Fibroblast of skin of left quadriceps (primary cell): ENCODE measurements at regions not wholly inside any gene's neighbourhood (a gene's known extent, or its start where the extent isn't known, plus 50 kb on each side); places are given as distances from the start of the nearest gene placed in this dataset.
A peak's percentile ranks its signal among the peaks of the same experiment; 100 is the strongest.

Experiments used
- DNase-seq, 2 experiments: peaks; one replicate each; pipeline ENCODE4 v3.0.0-alpha.2; 2013; ENCODE audit warnings: low read depth in 2 of 2

DNA sequence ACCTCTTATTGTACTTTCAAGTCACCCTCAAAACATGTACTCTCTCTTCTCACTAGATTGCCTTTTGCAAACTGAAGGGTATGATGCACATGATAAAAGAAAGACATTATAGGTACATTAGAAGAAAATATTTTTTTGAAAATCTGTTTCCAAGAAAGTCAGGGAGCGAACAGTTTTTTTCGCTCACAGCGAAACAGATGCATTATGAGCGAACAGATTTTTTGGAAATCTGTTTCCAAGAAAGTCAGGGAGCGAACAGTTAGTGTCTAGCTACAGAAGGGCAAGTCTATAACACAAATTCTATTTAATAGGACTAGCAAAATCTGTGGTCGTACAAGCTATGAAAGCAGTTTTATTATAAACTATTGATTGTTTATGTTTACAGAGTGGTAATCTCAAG, 296.2 kb upstream of the ANO3 start:
- no peak for DNase-seq

DNA sequence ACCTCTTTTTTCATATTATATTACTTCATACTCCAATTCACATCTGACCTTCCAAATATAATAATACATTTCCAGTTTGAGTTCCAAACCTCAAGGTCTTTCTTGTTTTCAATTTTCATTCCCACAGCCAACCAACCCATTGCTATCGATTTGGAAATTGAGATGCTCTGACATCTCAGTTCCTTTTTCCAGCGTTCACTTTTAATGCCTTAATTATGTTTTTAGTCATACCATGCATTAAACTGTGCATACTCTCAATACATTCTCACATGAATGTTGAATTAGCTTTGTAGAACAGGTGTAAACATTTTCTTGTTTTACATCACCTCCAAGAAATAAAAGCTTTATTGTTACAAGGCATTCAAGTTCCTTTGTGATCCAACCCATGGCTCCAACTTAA, 294.2 kb upstream of the ANO3 start:
- DNase-seq = no peak

DNA sequence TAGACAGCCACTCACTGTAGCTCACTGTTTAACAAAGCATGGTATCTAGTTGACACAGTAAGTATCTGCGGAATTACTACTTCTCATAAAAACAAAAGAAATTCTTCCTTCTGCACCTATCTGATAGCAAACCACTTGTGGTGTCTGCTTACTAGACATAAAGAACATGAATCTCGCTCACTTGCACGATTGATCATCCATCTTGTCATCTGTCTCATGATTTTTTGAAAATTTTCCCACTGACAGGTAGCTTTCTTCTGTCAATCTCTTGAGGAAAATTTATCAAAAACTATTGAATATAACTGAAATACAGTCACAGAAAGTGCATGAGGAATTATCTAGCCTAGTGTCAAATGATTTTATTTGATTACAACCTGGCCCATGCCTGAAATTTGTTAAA, 291.6 kb upstream of the ANO3 start:
- DNase-seq = no peak

DNA sequence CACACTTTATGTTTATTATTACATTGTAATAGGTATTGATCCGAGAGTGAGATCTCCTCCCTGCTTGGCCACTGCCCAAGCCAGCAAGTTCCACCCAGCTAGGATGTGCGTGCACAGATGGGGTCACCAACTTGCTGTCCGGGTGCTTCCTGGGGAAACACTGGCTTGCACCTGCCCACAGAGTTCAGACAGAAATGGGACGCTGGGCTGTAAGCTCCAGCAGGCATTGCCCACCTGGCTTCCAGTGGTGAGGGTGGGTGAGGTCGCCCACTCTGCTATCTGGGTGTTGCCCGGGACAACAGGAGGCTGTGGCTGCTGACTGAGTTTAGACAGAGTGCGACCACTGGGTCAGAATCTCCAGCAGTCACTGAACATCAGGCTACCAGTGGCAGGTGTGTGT, 289.8 kb upstream of the ANO3 start:
- DNase-seq = no peak

DNA sequence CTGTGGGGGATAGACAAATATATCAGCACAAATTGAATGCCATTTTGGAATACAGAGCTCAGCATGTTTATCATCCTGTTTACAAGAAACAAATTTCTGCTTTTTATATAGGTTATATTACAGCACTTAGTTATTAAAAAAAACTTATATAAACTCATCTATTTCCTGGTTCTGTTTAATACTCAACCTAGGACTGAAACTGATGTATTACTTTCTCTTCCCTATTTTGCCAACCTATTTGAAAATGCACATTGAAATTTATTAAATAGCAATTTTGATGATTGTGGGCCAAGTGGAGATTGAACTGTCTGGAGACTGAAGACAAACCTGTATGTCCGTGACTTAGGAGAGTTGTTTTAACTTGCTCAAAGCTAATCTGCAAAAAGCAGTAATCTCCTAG, 288.3 kb upstream of the ANO3 start:
- DNase-seq = no peak

DNA sequence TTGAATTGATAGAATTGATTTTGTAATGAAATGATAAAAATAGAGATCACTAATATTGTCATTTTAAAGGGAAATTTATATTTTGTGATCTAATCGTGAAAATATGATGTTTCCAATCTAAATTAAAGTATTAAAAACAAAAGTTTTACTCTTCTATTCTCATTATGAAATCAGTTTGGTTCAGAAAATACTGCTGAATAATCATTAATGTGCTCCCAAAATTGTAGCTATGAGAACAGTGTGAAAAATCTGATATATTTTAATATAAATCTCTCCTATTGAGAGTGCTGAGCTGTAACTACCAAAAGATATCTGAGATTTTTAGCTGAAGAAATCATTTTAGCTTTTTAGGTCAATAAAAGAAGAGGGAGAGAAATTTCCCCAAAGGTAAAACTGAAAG, 287.5 kb upstream of the ANO3 start:
- no peak for DNase-seq

DNA sequence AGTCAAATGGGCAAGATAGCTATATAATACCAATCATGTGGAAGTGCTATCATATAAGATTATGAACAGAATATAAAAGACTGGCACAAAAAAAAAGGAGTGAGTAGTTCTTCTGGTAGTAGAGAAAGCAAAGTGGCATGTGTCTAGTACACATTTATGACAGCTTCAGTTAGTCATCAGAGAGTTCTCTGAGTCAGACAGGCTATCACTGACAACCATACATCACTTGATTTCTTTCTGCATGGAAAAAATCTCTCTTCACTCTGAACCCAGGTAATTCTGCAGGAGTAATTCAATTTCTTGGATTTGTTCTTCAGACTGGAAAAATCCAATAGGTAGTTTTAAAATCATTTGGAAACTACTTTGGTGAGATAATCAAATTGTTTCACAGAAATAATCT, 286.8 kb upstream of the ANO3 start:
- DNase-seq = no peak

DNA sequence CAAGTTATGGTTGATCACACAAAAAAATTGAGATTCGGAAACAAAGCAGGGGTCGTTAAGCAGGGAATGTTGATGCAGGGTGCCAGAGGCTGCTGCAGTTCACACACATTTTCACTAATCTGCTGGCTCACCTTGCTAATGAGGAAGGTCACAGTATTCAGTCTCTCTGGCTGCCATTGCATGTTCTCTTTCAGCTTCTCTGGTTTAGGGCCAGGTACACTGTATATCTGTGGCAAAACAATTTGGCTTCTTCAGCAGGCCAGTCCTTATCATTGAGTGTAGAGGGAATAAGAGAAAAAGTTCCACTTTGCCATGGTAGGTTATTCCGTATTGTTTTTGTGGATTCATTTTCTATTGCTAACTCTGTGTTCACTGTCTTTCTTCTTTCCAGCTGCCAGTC, 283.7 kb upstream of the ANO3 start:
- DNase-seq = no peak

DNA sequence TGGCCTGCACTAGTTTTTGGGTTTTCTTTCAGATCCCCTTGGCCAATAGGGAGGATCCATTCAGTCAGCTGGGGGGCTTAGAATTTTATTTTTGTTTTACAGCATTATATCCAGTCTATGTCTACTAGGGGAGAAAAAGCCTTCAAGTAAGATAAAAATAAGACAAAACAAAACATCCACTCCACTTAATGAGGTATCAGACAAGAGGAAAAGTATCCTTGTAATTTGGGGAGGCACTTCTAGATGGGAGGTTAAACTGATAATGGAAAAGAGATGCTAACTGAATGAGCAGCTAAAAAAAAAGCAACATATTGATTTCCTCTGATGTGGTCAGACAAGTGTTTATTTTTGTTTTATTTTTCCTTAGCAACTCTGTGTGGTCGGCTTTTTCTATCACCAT, 278.0 kb upstream of the ANO3 start:
- no peak for DNase-seq

DNA sequence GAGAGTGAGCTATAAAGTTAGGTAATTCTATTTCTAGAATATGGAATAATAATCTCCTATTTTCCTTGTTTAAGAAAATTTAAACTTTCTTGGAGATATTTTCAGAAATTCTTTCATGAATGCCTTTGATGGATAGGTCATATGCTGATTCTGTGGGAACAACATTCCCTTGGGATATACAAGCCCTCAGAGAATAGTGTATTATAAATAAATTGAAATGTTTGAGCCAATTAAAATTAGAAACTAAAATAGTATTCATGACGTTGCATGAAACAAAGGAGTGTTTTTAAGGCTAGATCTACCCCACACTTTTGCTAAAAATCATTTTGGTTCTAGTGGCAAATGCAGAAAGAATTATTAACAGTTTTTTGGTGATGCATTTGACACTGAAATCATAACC, 269.3 kb upstream of the ANO3 start:
- no peak for DNase-seq

DNA sequence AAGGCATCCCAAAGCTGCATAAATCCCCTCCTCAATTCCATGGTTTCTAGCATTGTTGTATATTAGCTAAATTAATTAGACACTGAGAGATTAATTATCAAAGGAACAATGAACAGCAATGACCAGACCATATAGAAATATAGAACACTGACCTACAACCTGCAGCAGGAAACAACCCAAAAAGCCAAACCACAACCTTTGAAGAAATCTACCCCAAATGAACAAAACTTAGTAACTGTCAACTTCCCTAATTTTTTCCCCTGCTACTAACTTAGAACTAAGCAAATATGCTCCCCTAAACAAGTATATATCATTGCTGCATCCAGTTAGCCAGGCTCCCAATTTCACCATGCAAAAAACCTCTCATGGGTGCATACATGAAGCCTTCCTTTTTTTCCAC, 268.0 kb upstream of the ANO3 start:
- DNase-seq = no peak

DNA sequence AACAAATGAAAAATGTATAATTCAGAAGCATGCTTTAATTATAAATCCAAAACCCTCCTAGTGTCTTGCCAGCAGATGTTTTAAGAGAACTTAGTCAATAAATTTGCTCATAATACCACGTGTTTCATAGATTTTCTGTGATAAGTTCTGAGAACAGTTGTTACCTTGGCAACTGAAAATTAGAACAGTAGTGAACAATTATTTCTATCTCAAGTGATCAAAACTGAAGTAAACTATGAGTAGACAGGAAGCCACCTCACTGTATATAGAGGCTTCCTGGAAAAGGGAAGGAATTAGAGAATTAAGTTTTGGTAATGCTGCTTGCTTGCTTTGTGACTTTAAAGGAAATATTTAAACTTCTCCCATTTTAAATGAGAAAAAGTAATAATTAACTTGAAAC, 266.0 kb upstream of the ANO3 start:
- no peak for DNase-seq

DNA sequence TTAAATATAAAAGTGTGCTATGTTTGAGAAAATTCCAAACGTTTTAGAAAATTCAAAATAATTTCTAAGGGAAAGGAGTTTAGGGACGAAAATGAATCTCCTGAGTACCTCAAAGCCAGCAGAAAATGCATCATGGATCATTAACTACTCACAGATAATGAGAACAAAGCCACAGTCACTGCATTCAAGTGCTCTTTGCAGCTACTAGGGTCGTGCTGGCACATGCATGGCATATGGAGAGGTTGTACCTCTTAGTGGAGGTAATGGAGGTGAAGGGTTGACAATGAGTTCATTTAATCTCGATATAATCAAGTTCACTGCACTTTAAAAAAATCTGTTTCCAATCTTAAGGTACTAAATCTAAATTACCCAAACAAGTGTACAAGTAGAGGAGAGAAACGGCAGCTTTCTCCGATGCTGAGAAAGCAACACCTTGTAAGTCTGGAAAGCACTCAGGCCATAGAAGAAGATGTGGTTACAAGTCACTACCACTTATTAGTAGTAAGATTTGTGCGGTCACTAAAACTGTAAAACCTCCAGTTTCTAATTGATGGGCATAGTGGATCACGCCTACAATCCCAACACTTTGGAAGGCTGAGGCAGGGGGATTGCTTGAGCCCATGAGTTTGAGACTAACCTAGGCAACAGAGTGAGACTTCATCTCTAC, 261.1 kb upstream of the ANO3 start:
- no peak for DNase-seq

DNA sequence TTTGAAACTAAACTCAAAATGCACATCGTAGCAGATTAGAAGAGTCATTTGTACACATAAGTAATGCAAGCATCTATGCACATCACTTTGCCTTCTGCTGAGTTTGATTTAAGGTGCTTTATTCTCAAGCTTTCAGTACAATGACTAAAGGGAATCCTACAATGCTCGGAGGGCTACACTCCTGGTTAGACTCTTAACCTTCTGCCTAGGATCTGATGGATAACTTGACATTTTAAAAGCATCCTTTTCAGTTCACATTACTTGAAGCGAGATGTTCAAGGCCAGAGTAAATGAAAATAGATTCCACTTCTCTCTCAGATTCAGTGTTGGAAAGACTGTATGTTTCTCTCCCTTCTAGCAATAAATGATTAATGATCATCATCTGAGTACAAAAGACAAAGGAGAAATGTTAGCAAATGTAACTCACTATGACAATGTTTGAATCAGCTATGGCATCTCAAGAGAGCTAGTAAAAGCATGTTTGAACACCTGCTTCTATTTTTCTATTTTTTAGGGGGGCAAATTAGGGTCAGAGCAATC, 259.2 kb upstream of the ANO3 start:
- no peak for DNase-seq

DNA sequence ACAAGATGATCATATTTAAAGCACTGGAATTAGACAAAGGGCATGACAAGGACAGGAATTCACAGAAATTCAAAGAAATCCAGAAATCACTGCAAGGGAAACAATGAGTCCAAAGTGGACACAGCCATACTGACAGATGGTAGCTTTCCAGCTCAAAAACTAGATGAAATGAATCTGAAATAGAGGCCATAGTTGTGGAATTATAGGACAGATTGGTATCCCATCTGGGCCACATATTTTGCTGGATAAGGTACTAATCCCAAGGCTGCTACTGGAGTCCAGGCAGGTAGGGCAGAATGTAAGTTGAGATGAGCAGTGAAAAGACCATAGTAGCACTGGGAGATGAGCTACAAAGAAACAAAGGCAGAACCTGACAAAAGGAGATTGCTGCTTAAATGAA, 258.3 kb upstream of the ANO3 start:
- DNase-seq = no peak

DNA sequence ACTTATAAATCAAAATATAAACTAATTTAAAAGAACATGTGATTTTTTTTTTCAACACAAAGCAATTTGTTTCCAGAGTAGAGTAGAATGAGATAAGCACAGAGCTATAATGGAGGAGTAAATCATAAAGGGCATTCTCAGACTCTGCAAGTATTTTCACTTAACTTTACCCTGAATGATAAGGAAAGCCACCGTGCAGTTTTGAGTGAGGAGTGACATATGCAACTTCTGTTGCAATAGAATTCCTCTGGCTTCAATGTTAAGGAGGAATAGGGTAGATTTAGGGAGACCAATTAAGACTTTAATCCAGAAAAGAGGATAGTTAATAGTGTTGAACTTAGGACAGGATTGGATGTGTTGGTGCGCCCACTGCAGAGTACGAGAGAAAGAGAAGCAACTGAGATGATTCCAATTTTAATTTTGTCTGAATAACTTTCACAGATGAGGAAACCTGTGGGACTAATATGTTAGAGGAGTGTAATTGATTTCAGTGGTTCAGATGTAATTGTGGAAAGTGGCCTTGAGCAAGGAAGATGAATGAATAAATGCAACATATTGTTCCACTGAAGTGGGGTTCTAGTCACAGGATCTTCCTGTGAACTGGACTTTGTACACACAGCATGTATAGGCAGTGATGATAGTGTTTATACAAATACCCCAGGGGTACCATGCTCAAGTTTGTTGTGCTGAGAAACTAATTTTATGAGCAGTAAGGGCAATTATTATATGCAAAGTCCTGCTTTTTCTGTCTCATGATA, 255.5 kb upstream of the ANO3 start:
- DNase-seq = no peak

DNA sequence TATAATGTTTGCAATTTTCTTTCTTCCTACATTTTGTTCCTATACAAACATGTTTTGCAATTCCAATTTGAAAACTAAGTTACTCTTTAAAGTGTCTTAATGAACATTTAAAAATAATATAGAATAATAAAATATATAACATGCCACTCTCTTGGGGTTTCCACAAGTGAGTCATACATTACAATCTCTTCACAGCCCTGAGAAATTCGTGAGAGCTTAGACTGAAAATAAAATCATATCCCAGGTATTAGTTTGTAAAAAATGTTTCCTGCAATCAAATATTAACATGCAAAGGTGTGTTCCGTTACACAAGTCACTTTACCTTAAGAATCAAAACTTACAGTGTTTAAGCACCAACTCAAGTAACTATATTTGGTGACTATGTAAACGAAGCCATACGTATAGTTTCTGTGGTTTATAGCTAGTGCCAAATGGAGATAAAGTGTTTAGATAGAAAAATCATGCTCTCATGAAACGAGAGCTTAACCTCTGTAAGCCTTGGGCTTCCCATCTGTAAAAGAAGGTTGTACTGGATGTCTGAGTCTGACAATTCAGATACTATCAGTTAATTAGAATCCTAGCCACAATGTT, 253.6 kb upstream of the ANO3 start:
- DNase-seq = no peak

DNA sequence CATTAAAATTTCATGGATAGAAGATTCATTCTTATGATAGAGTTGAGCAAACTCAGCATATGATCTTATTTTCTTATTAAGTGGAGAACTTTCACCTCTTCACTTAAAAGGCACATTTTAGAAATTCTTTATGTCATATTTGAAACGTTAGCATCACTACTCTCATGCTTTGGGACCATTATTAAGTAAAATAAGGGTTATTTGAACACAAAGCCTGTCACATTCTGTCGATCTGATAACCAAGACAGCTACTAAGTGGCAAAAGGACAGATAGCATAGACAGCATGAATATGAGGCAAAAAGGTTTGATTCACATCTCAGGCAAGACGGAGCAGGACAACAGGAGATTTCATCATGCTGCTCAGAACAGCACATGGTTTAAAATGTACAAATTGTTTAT, 247.6 kb upstream of the ANO3 start:
- no peak for DNase-seq

DNA sequence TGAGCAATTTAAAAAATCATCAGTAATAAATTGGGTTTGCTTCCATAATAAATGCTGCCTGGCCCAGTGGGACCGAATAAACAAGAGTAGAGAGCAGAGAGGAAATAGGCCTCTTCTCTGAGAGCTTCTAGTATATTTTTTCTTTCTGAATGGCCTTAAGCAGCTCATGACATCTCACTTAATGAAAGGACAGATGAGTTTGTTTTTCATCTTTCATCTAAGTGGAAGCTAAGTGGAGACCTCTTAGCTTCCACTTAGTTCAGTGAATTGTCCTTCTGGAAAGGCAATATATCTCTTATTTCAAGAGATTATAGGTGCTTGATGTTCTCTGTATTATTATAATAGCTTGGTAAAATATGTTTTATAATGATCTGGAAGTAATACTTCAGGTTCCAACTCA, 245.9 kb upstream of the ANO3 start:
- no peak for DNase-seq

DNA sequence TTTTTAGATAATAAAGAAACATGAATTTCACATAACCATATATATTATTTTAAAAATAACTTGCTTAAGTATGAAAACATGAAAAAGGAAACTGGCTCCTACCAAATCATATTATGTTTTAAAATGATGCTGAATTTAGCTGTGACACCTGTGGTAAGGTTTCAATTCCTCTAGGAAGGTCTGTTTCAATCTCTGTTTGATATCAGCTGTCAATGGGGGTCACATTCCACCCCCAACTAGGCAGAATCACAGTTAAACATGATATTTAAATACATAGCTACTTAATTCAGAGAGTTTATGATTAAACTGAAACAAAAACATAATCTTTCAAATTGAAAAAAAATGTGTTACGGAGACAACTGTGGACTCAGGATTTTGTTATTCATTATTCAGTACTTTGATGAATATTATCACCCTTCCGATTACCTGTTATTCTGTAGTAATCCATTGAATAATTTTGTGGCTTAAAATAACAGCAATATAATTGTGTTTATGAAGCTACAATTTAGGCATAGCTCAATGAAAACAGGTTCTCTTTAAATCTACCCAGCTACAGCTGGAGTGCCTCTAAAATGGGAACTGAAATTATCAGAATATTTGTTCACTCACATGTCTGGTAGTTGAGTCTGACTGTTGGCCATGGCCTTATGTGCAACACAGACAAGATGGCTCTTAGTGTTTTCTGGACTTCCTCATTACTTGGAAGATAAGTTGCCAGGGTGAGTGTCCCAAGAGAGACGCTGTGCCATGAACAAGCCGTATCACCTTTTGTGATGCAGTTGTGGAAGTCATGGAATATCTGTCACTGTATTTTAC, 244.6 kb upstream of the ANO3 start:
- DNase-seq = no peak

DNA sequence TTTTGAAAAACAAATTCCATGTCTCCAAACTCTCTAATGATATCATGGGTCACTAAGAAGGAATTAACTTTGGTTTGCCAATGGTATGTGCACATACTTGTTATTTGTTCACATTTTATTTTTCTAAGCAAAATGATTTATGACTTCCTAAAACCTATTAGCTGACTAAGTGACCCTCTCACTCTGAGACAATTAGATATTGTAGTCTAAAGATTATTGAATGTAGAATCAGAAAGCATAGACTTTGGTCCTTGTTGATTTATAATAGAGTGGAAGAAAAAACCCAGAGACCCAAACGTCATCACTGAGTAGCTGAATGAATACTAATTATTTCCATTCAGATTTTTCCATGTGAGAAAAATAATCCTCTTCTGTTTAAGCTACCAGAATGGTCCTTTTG, 243.5 kb upstream of the ANO3 start:
- DNase-seq = peak; percentile 59 to 65

DNA sequence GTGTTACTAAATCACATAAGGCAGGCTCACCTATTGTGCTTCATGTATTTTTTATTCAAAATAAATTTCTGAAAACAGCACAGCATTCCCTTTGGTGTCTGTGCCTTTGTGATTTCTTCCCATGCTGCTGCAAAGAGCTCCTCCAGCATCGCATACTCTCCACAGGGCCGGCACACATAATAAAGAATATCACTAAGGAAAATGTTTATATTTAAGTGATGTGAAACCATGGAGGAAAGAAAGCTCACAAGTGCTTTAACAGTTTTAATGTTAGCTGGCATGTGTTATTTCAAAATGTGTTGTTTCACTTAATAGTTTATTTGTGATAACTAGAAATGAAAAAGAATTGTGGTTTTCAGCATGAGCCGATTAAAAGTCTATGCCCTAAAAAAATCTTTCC, 241.3 kb upstream of the ANO3 start:
- DNase-seq = no peak
